ENCODE measurements at regions not wholly inside any gene's neighbourhood (a gene's known extent, or its start where the extent isn't known, plus 50 kb on each side); places are given as distances from the start of the nearest gene placed in this dataset.

DNA sequence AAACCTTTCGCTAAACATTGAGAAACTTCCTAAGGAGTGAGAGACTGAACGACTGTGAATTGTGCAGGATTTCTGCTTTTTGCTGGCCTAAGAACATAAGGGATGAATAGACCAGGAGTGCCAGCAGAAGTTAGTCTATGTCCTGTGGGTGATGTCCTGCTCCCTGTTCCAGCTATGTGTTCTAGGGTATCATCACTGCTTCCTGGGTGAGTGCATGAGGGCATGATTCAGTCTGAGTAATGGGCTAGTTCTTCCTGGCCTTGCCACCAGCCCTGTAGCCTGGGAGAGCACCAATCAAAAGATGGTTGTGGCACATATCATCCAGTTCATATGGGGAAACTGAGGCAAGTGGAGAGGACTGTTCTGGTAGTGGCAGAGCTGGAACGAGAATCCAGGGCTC lies 153.9 kb upstream of the TPM1 start:
- H3K27me3 ChIP-seq (ENCODE audit: control insufficient read depth, insufficient read depth, low read length, poor library complexity, severe bottlenecking), result no peaks in the 10 kb centered on the region
- Mint-ChIP-seq H3K4me3 (no peak overlapping the region), H3K9me3 (no peaks in the 10 kb centered on the region), H3K27ac (no peak overlapping the region), H3K4me1 (peaks cover 36% of the 10 kb centered on the region), H3K36me3 (ENCODE audit: low read depth) (no peaks in the 10 kb centered on the region), H3K27me3 (ENCODE audit: insufficient read depth) (peaks cover 4% of the 10 kb centered on the region)
- no peak overlapping the region for H3K4me3 ChIP-seq (ENCODE audit: low read length)
- TF ChIP-seq, protein P1, sequence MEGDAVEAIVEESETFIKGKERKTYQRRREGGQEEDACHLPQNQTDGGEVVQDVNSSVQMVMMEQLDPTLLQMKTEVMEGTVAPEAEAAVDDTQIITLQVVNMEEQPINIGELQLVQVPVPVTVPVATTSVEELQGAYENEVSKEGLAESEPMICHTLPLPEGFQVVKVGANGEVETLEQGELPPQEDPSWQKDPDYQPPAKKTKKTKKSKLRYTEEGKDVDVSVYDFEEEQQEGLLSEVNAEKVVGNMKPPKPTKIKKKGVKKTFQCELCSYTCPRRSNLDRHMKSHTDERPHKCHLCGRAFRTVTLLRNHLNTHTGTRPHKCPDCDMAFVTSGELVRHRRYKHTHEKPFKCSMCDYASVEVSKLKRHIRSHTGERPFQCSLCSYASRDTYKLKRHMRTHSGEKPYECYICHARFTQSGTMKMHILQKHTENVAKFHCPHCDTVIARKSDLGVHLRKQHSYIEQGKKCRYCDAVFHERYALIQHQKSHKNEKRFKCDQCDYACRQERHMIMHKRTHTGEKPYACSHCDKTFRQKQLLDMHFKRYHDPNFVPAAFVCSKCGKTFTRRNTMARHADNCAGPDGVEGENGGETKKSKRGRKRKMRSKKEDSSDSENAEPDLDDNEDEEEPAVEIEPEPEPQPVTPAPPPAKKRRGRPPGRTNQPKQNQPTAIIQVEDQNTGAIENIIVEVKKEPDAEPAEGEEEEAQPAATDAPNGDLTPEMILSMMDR (conservative IDR thresholded peaks at IDR 0.05), result no peak
- no peaks in the 10 kb centered on the region for H3K36me3 ChIP-seq (ENCODE audit: control insufficient read depth, insufficient read depth, low read length)
- 94 to 100% methylated on average over 3 of the region's 3 CpGs for WGBS, 2 experiments (ENCODE audit: insufficient coverage in 1 of 2, insufficient read length in 1 of 2)
- H3K9ac ChIP-seq (ENCODE audit: extremely low read depth, low read length, poor library complexity, severe bottlenecking), result no peak overlapping the region
- no peaks in the 10 kb centered on the region for H3K9me3 ChIP-seq (ENCODE audit: control insufficient read depth, low read length)
- H3K27ac ChIP-seq (ENCODE audit: low read depth, low read length), result no peak overlapping the region
- no peaks in the 10 kb centered on the region for H3K4me1 ChIP-seq (ENCODE audit: control insufficient read depth, insufficient read depth, low read length)
- DNase-seq, result no peak

DNA sequence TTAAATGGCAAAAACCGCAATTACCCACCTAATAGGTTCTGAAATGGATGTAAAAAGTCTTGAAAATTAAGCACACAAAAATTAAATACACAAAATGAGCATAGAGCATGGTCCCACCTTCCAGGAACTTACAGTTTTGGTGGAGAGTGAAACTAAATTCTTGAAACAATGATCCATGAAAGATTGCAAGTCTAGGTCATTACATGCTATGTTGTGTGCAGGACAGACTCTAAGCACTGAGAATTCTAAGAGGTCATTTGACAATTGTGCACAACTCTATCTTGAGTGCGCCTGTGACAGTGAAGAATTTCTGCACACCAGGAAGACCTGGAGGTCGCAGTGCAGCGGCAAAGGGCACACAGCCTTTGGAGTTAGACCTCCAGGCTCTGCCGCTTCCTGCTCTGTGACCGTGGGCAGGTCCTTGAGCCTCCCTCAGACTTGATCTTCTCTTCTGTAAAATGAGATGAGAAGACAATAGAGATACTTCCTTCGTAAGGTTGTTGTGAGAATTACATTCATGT lies 153.3 kb upstream of the TPM1 start:
- Mint-ChIP-seq H3K27me3 (ENCODE audit: insufficient read depth) (peaks cover 4% of the 10 kb centered on the region), H3K4me1 (peaks cover 37% of the 10 kb centered on the region), H3K4me3 (no peak overlapping the region), H3K36me3 (ENCODE audit: low read depth) (no peaks in the 10 kb centered on the region), H3K27ac (no peak overlapping the region), H3K9me3 (no peaks in the 10 kb centered on the region)
- no peak overlapping the region for H3K4me3 ChIP-seq (ENCODE audit: low read length)
- no peak overlapping the region for H3K9ac ChIP-seq (ENCODE audit: extremely low read depth, low read length, poor library complexity, severe bottlenecking)
- H3K27me3 ChIP-seq (ENCODE audit: control insufficient read depth, insufficient read depth, low read length, poor library complexity, severe bottlenecking), result no peaks in the 10 kb centered on the region
- H3K27ac ChIP-seq (ENCODE audit: low read depth, low read length), result no peak overlapping the region
- TF ChIP-seq, protein P1 (conservative IDR thresholded peaks at IDR 0.05), result no peak
- 90 to 92% methylated on average over 5 to 6 of the region's 7 CpGs for WGBS, 2 experiments (ENCODE audit: insufficient coverage in 1 of 2, insufficient read length in 1 of 2)
- no peaks in the 10 kb centered on the region for H3K9me3 ChIP-seq (ENCODE audit: control insufficient read depth, low read length)
- no peaks in the 10 kb centered on the region for H3K36me3 ChIP-seq (ENCODE audit: control insufficient read depth, insufficient read depth, low read length)
- DNase-seq, result no peak
- H3K4me1 ChIP-seq (ENCODE audit: control insufficient read depth, insufficient read depth, low read length), result no peaks in the 10 kb centered on the region

DNA sequence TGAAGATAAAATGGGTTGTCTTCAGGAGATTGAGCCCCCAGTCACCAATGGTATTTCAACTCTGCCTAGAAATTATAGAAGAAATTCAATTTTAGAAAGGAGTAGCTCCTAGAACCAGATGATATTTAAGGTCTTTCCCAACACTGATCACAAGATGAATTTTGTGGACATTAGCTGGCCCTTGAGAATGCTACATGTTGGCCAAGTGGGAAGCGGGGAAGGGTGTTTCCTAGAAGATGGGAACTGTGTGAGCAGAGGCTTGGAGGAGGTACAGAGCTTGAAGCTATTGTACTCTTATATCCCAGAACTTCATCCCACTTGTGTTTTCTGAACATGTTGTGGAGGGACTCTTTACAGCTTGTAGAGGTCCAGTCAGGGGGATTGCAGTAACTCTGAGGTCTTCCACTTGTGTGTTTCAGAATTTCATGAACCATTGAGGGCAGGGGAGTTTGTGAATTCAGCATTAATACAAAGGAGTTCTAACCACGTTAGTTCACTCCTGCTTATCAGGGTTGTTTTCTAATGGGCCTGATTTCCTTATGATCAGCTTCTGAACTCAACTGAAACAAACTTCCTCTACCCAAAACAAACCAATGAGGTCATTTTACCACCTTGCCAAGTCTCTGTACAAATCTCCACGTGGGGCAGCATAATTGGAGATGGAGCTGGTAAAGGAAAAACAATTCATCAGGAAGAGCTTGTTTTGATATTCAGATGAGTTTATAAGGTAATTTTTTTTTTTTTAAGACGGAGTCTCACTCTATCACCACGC lies 152.6 kb upstream of the TPM1 start:
- Mint-ChIP-seq H3K27ac (no peak overlapping the region), H3K4me1 (peaks cover 39% of the 10 kb centered on the region), H3K4me3 (no peak overlapping the region), H3K36me3 (ENCODE audit: low read depth) (no peaks in the 10 kb centered on the region), H3K27me3 (ENCODE audit: insufficient read depth) (peaks cover 4% of the 10 kb centered on the region), H3K9me3 (no peaks in the 10 kb centered on the region)
- TF ChIP-seq, protein P1 (conservative IDR thresholded peaks at IDR 0.05), result no peak
- H3K36me3 ChIP-seq (ENCODE audit: control insufficient read depth, insufficient read depth, low read length), result no peaks in the 10 kb centered on the region
- no peaks in the 10 kb centered on the region for H3K9me3 ChIP-seq (ENCODE audit: control insufficient read depth, low read length)
- no peak overlapping the region for H3K9ac ChIP-seq (ENCODE audit: extremely low read depth, low read length, poor library complexity, severe bottlenecking)
- H3K4me1 ChIP-seq (ENCODE audit: control insufficient read depth, insufficient read depth, low read length), result no peaks in the 10 kb centered on the region
- 89 to 93% methylated on average over 5 of the region's 5 CpGs for WGBS, 2 experiments (ENCODE audit: insufficient coverage in 1 of 2, insufficient read length in 1 of 2)
- H3K27ac ChIP-seq (ENCODE audit: low read depth, low read length), result no peak overlapping the region
- DNase-seq, result no peak
- H3K27me3 ChIP-seq (ENCODE audit: control insufficient read depth, insufficient read depth, low read length, poor library complexity, severe bottlenecking), result no peaks in the 10 kb centered on the region
- no peak overlapping the region for H3K4me3 ChIP-seq (ENCODE audit: low read length)

Measured in endodermal cell (in vitro differentiated cells).